ENCODE measurements at regions not wholly inside any gene's neighbourhood (a gene's known extent, or its start where the extent isn't known, plus 50 kb on each side); places are given as distances from the start of the nearest gene placed in this dataset.
A peak's percentile ranks its signal among the peaks of the same experiment; 100 is the strongest.

DNA sequence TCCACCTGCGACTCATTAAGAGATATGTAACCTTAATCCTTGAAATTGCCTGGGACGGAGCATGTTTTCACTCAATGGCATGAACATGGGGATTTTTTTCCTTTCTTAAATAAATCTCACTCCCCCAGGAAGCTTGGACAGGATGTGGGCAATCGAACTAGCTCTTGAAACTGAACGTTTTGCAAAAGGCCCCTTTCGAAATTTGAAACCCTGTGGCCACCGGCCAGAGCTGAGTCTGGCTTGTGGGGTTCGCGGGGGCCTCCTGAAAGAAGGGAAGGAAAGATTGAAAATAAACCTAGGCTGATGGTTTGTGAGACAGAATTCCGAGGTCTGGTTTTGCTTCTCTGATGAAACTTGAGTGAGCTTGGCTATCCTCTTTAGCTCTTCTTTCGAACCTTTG is 101.4 kb upstream of the RTL1 start:
- DNase-seq, result peak; percentile 67

DNA sequence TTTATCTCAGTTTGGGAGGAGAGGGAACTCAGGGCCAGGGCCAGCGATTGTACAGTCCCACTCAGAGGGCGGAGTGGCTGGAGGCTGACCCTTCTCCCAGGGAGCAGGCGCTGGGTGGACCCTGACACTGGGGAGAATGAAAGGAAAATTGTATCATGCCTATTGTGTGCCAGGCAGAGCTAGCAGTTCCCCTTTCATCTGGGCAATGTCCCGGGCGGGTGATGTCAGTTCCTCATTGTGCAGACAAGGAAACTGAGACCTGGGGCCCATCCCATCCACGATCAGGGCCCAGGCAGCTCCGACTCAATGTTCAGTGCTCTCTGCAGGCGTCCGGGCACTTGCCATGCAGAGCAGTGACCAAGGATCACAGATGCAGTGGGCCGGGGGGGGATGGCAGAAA is 101.9 kb upstream of the RTL1 start:
- DNase-seq, result no peak

- DNase-seq, result no peak
Measured at GRCh38 chr14:101006008-101006407, 102.5 kb upstream of the RTL1 start.

DNA sequence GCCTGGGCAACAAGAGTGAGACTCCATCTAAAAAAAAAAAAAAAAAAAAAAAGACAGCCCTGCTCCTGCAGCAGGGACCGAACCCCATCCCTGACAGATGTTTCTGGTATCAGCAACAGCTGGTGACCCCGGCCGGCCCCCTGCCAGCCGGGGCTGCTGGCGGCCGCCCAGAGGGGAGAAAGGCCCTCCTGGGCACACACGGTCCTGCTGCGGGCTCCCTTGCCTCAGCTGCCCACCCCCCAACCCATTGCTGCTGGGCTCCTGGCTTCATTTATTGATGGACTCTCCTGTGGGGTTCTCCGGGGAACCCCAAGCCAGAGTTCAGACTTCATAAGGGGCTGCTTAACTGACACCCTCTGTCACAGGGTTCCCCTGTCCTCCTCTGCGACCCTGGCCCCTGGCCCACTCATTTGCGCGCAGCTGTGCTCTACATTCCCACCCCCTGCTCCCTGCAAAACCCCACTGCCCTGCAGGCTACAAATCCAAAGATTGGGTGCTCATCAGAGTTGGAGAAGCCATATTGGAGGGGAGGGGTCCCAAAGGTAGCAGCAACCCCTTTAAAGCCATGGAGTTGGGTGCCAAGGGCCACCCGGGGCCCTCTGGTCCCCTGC is 103.6 kb upstream of the RTL1 start:
- DNase-seq, result no peak

GRCh38 chr14:101007765-101008164 is 104.2 kb upstream of the RTL1 start:
- DNase-seq, result no peak

- DNase-seq, result no peak
Measured at GRCh38 chr14:101008196-101008595, 104.7 kb upstream of the RTL1 start.

GRCh38 chr14:101008631-101009336 is 105.3 kb upstream of the RTL1 start:
- DNase-seq, result no peak

DNA sequence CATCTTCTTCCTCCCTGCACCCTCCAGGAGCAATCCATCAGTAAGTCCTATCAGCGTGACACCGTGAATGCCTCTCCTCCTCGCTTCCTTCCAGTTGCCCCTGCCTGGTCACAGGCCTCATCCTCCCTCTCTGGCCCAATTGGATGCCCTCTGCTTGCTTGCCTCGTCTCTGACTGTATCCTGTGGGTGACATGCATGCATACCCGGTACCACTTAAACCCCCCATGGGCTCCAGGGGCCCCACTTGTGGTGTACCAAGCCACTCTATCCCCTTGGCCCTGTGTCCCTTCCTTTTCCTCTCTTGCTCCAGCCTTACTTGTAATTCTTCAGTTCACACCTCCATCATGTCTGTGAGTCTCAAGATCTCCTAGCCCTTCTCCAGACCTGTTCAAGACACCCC is 106.0 kb upstream of the RTL1 start:
- DNase-seq, result no peak

- DNase-seq, result no peak
Measured at GRCh38 chr14:101010293-101010692, 106.8 kb upstream of the RTL1 start.

DNA sequence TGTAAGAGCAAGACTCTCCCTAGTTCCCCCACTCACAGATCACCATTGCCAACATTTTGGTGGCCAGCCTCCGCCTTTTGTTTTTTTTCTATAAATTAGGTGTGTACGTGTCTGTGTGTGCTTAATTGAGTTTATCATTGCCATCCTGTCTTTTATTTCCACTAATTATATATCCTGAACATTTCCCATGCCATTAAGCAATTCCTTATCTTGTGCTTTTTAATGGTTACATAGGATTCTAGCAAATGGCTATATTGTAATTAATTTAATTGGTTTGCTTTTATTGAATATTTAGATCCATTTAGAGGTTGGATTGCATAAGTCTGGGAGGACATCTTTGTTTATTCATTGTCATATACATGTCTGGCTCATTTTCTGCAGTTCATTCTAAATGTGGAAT is 107.3 kb upstream of the RTL1 start:
- no peak for DNase-seq

DNA sequence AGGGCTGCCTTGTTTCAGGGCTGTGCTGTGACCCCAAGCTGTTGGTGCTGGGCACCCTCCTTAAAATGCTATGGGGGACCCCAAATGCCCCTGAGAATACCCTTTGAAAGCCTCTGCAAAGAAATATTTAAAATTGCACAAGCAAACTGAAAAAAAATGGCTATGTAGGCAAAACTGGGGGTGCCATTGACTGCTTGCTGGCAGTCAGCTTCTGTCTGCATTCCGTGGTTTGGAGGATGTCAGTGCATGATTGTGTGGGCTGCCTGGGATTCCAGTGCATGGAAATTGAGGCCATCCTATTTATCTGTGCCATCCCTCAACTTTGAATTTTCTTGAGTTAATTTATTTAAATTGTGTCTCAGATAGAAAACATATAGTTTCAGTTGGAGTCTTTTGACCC is 113.7 kb upstream of the RTL1 start:
- no peak for DNase-seq

DNA sequence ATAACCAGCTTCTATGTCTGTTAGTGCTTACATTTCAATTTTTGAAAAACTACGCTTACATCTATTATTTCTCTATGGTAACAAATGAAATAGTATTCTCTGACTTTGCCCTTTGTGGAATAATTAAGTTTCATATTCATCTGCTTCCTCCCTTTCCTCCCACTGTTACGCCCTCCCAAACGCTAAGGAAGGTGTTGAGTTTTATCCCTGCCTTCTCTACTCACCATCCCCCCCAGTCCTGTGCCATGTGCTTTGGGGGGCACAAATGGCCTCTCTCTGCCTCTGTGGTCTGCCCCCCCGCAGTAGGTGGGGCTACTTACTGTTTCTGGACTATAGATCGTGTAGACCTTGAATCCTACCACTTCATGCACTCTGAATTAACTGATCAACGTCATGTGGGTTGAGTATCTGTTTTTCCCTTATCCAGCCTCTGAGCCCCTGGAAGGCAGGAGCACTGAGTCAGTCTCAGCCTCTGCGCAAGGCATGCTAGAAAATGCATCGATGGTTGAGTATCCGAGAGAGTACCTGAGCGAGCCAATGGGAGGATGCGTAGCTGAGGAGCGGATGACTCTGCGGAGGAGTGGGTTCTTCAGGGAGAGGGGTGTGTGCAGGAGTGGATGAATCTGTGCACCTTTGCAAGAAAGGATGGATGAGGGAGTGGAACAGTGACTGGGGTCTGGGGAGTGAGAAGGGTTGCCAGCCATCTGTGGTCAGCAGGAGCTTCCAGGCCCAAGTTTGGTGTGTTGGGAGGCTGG is 114.5 kb upstream of the RTL1 start:
- no peak for DNase-seq

DNA sequence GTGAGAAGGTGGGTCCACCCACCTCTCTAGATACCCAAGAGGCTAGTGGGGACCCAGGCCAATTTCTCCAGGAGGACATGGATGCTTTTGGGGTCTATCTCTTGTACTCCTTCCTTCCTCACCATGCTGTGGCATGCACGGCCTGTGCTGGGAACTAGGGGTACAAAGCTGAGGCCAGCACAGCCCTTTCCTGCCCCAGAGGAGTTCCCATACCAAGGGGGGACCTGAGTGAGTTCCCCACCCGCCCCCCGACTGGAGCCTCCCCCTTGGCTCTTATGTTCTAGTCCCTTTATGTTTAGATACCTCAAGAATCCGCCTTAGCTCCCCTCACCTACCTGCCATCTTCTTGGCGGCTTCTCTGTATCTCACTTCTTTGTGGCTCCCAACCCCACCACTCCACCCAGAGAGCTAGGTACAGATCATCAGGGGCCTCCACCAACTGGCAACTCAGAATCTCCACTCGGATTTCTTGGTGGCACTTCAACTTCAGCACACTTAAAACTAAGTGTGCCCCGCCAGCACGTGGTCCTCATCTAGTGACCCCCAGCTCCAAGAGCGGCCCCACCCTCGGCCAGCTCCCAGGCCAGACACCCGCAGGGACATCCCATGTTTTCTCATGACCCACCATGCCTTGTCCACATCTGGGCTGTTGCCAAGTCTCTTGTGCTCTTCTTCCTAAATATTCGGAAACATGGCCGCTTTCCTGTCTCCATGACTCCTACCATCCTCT is 115.2 kb upstream of the RTL1 start:
- DNase-seq, result no peak

DNA sequence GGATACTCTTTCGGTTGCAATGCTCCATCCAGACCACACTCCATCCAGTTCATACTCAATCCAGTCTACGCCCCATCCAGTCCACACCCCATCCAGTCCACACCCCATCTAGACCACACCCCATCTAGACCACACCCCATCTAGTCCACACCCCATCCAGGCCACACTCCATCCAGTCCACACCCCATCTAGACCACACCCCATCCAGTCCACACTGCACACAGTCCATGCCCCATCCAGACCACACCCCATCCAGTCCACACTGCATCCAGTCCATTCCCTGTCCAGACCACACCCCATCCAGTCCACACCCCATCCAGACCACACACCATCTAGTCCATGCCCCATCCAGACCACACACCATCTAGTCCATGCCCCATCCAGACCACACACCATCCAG is 116.0 kb upstream of the RTL1 start:
- DNase-seq, result no peak

DNA sequence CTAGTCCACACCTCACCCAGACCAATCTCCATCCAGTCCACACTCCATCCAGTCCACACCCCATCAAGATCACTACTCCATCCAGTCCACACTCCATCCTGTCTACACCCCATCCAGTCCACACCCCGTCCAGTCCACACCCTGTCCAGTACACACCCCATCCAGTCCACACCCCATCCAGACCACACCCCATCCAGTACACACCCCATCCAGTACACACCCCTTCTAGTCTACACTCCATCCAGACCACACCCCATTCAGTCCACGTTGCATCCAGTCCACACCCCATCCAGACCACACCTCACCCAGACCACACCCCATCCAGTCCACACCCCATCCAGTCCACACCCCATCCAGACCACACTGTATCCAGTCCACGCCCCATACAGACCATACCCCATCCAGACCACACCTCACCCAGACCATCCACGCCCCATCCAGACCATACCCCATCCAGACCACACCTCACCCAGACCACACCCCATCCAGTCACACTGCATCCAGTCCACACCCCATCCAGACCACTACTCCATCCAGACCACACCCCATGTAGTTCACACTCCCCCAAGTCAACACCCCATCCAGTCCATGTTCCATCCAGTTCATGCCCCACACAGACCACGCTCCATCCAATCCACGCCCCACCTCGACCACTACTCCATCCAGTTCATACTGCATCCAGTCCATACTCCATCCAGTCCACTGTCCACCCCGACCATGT is 116.6 kb upstream of the RTL1 start:
- DNase-seq, result no peak

GRCh38 chr14:101020834-101021370 is 117.4 kb upstream of the RTL1 start:
- DNase-seq, result no peak

GRCh38 chr14:101022121-101022520 is 118.6 kb upstream of the RTL1 start:
- DNase-seq, result no peak

- DNase-seq, result no peak
Measured at GRCh38 chr14:101022916-101023435, 119.5 kb upstream of the RTL1 start.

- DNase-seq, result no peak
Measured at GRCh38 chr14:101024686-101025085, 121.2 kb upstream of the RTL1 start.

- no peak for DNase-seq
Measured at GRCh38 chr14:101025131-101025530, 121.6 kb upstream of the RTL1 start.

DNA sequence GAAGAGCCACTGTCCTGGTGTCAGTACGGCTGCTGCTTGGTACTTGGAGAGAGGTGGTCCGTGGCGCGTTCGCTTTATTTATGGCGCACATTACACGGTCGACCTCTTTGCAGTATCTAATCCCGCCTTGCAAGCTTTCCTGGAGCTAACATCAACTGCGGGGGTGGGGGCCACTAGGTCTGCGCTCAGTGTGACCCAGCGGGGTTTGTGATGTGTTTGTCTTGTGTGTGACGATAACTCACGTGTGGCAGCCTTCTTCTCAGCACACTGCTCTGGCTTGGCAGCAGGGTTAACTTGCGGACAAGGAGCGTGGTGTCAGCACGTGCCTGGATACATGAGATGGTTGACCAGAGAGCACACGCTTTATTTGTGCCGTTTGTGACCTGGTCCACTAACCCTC is 122.2 kb upstream of the RTL1 start:
- no peak for DNase-seq

DNA sequence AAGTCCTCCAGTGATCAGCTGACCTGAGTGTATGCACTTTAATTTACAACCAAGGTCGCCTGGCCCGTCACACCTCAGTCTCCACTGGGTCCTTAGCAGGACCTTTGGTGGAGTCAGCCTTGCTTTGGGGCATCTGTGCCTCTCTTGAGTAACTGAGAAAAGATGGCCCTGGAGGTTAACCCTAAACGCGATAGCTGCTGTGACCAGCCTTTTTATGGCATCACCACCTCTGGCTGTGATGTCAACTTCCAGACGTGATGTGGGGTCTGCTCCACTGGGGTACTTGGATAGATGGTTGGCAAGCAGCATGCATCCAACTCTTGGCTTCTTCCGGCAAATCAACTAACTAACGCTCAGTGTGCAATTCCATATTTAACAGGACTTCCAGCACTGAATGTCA is 122.8 kb upstream of the RTL1 start:
- DNase-seq, result no peak
